ENCODE measurements at regions not wholly inside any gene's neighbourhood (a gene's known extent, or its start where the extent isn't known, plus 50 kb on each side); places are given as distances from the start of the nearest gene placed in this dataset.

DNA sequence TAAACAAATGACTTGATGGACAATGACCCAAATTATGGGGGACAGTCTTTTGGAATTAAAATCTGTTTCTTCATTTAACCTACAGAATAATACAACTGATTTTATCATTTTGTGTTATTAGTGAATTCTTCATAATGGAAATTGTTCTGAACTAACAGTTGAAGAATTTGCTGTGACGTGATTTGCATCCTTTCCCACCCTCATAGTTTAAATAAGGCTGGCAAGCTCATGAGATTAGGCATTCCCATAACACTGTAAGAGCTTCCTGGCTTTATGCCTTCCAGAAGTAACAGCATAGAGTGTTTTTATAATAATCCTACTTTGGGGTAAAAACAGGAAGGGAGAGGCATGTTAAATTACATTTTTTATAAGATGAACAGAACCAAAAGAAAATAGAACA lies 95.7 kb downstream of the ATP6V1G3 start:
- in situ Hi-C loops (cut with MboI; ENCODE audit: low sequenced_read_pairs, unreplicated experiment): no loop called here
- no peak for DNase-seq (ENCODE audit: low spot score)
- TF ChIP-seq CTCF (IDR thresholded peaks at IDR 0.05; ENCODE audit: borderline replicate concordance, control extremely low read depth, extremely low read depth, insufficient read depth, missing control alignments): no peak

- in situ Hi-C loops (cut with MboI; ENCODE audit: low sequenced_read_pairs, unreplicated experiment): no loop called here
- no peak for DNase-seq (ENCODE audit: low spot score)
- no peak for TF ChIP-seq CTCF (IDR thresholded peaks at IDR 0.05; ENCODE audit: borderline replicate concordance, control extremely low read depth, extremely low read depth, insufficient read depth, missing control alignments)
These were observed 96.9 kb downstream of the ATP6V1G3 start for GRCh38 chr1:198443365-198444233.

GRCh38 chr1:198440842-198441241 lies 99.6 kb downstream of the ATP6V1G3 start:
- in situ Hi-C loops (cut with MboI; ENCODE audit: low sequenced_read_pairs, unreplicated experiment): no loop called here
- DNase-seq (ENCODE audit: low spot score): no peak
- TF ChIP-seq CTCF (IDR thresholded peaks at IDR 0.05; ENCODE audit: borderline replicate concordance, control extremely low read depth, extremely low read depth, insufficient read depth, missing control alignments): no peak

DNA sequence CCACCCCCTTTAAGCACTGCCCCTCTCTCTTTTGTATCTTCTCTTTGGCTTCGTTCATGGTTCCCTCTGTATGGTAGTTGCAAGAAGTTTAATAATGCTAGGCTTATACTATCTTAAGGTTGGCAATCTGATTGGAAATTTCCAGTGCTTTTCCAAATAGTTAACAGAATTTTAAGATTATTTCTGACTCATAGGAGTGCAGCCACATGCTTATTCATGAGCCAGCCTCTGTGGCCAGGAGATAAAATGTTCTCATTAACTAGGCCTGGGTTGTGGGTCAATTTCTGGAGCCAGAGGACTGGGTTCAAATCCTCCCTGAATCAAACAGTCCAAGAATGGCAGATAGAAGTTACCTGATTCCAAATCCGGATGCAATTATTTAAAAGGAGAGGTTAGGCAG lies 103.1 kb downstream of the ATP6V1G3 start:
- no peak for TF ChIP-seq CTCF (IDR thresholded peaks at IDR 0.05; ENCODE audit: borderline replicate concordance, control extremely low read depth, extremely low read depth, insufficient read depth, missing control alignments)
- in situ Hi-C loops (cut with MboI; ENCODE audit: low sequenced_read_pairs, unreplicated experiment): no loop called here
- DNase-seq (ENCODE audit: low spot score): no peak

DNA sequence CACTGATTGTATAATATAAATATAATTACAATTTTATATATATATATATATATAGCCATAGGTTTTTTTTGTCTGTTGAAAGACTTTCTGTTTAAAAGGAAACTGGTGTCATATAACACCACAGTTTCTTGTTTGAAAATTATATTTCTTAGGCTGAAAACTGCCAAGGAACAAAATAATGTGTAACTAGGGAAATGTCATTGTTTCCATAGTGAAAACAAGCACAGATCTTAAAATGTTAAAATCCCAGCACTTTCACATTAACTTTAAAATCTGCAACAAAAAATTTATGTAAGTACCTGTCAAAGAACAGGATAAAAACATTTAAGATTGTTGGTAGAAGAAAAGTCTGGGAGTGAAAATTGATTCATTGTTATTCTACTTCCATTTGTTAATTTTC lies 104.2 kb downstream of the ATP6V1G3 start:
- no peak for DNase-seq (ENCODE audit: low spot score)
- in situ Hi-C loops (cut with MboI; ENCODE audit: low sequenced_read_pairs, unreplicated experiment): no loop called here
- TF ChIP-seq CTCF (IDR thresholded peaks at IDR 0.05; ENCODE audit: borderline replicate concordance, control extremely low read depth, extremely low read depth, insufficient read depth, missing control alignments): no peak

- no peak for DNase-seq (ENCODE audit: low spot score)
- in situ Hi-C loops (cut with MboI; ENCODE audit: low sequenced_read_pairs, unreplicated experiment): no loop called here
- TF ChIP-seq CTCF (IDR thresholded peaks at IDR 0.05; ENCODE audit: borderline replicate concordance, control extremely low read depth, extremely low read depth, insufficient read depth, missing control alignments): no peak
These were observed 105.4 kb downstream of the ATP6V1G3 start for GRCh38 chr1:198435056-198435455.

Measured in GM13976 (cell line).